Adipocyte (in vitro differentiated cells): ENCODE measurements at regions not wholly inside any gene's neighbourhood (a gene's known extent, or its start where the extent isn't known, plus 50 kb on each side); places are given as distances from the start of the nearest gene placed in this dataset.
"Not testable (repeated sequence)": the region's sequence is repeated elsewhere in the genome, so short reads cannot be mapped to it uniquely, and the experiment has no call there.

Experiments
- DNase-seq: peaks from one replicate; pipeline ENCODE4 v3.0.0-alpha.2; 2015; ENCODE audit warnings: low read depth
- H3K27me3 ChIP-seq: replicated peaks from 2 replicates; pipeline ENCODE4 v1.7.0; 2013; ENCODE audit warnings: mild to moderate bottlenecking, low read length, moderate library complexity; ENCODE audit not compliant: control insufficient read depth, insufficient read depth
- H3K36me3 ChIP-seq: 2 replicates; pipeline ENCODE4 v1.7.0; 2013; ENCODE audit warnings: low read length, mild to moderate bottlenecking, moderate library complexity; ENCODE audit not compliant: control insufficient read depth, insufficient read depth, severe bottlenecking
- H3K4me1 ChIP-seq: 2 replicates; pipeline ENCODE4 v1.7.0; 2013; ENCODE audit warnings: mild to moderate bottlenecking, low read length, moderate library complexity; ENCODE audit not compliant: control insufficient read depth, insufficient read depth
- H3K4me3 ChIP-seq: 2 replicates; pipeline ENCODE4 v1.7.0; 2013; ENCODE audit warnings: mild to moderate bottlenecking, low read length, moderate library complexity
- H3K9ac ChIP-seq: 2 replicates; pipeline ENCODE4 v1.7.0; 2013; ENCODE audit warnings: mild to moderate bottlenecking, low read length, moderate library complexity
- H3K9me3 ChIP-seq: 2 replicates; pipeline ENCODE4 v1.7.0; 2013; ENCODE audit warnings: mild to moderate bottlenecking, low read length, moderate library complexity; ENCODE audit not compliant: control insufficient read depth

GRCh38 chr4:9110700-9111099 is 59.5 kb upstream of the FAM90A26 start:
- H3K9me3 ChIP-seq, H3K9ac ChIP-seq, H3K4me3 ChIP-seq, H3K27me3 ChIP-seq, H3K36me3 ChIP-seq, H3K4me1 ChIP-seq, DNase-seq: not testable (repeated sequence)

GRCh38 chr4:9103148-9103524 is 67.1 kb upstream of the FAM90A26 start:
- not testable (repeated sequence) for H3K9ac ChIP-seq, H3K36me3 ChIP-seq, H3K9me3 ChIP-seq, DNase-seq, H3K4me1 ChIP-seq, H3K4me3 ChIP-seq, H3K27me3 ChIP-seq

DNA sequence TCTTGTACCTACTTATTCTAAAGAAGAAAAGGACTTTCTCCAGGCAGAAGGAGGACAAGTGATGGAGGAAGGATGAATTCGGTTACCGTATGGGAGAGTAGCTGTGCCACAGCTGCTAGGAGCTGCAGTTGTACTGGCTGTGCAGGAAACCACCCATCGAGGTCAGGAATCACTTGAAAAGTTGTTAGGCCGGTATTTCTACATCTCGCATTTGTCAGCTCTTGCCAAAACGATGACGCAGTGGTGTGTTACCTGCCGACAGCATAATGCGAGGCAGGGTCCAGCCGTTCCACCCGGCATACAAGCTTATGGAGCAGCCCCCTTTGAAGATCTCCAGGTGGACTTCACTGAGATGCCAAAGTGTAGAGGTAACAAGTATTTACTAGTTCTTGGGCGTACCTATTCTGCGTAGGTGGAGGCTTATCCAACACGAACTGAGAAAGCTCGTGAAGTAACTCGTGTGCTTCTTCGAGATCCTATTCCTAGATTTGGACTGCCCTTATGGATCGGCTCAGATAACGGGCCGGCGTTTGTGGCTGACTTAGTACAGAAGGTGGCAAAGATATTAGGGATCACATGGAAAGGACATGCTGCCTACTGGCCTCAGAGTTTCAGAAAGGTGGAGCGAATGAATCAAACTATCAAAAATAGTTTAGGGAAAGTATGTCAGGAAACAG is 67.6 kb upstream of the FAM90A26 start:
- H3K27me3 ChIP-seq, DNase-seq, H3K36me3 ChIP-seq, H3K4me3 ChIP-seq, H3K9ac ChIP-seq, H3K4me1 ChIP-seq, H3K9me3 ChIP-seq: not testable (repeated sequence)

DNA sequence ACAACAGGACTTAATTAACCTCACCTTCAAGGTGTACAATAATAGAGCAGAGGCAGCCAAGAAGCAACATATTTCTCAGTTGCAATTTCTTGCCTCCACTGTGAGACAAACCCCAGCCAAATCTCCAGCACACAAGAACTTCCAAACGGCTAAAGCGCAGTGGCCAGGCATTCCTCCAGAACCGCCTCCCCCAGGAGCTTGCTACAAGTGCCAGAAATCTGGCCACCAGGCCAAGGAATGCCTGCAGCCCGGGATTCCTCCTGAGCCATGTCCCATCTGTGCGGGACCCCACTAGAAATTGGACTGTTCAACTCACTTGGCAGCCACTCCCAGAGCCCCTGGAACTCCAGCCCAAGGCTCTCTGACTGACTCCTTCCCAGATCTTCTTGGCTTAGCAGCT is 73.9 kb upstream of the FAM90A26 start:
- not testable (repeated sequence) for H3K9me3 ChIP-seq, H3K27me3 ChIP-seq, DNase-seq, H3K36me3 ChIP-seq, H3K4me3 ChIP-seq, H3K4me1 ChIP-seq, H3K9ac ChIP-seq

GRCh38 chr4:9078796-9079195 is 91.4 kb upstream of the FAM90A26 start:
- H3K27me3 ChIP-seq, H3K9ac ChIP-seq, H3K9me3 ChIP-seq, DNase-seq, H3K4me1 ChIP-seq, H3K36me3 ChIP-seq, H3K4me3 ChIP-seq: not testable (repeated sequence)

DNA sequence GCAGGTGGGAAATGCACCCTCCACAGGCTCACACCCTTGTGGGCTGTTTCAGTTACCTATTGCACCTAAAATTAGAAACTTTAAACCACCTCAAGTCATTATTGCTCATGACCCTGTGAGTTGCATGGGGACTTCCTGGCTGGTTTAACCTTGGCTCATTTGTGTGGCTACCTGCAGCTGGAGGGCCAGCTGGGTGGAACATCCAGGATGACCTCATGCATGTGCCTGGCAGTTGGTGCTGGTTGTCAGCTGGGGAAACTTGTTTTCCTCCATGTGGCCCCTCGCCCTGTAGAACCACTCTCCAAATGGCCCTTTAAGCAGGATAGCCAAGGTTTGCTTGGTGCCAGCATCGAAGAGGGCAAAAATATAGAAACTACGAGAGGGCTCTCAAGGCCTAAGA is 93.2 kb upstream of the FAM90A26 start:
- DNase-seq, H3K36me3 ChIP-seq: not testable (repeated sequence)

GRCh38 chr4:9076486-9076885 is 93.7 kb upstream of the FAM90A26 start:
- not testable (repeated sequence) for H3K9ac ChIP-seq, H3K4me1 ChIP-seq, H3K9me3 ChIP-seq, H3K27me3 ChIP-seq, H3K4me3 ChIP-seq, H3K36me3 ChIP-seq, DNase-seq

More for the DNA sequence above, 93.2 kb upstream of the FAM90A26 start:
- not testable (repeated sequence) for H3K27me3 ChIP-seq, H3K9me3 ChIP-seq, H3K4me1 ChIP-seq, H3K9ac ChIP-seq, H3K4me3 ChIP-seq

- H3K4me3 ChIP-seq, H3K27me3 ChIP-seq, H3K36me3 ChIP-seq, H3K9me3 ChIP-seq, H3K9ac ChIP-seq, DNase-seq, H3K4me1 ChIP-seq: not testable (repeated sequence)
Measured at GRCh38 chr4:9073371-9073770, 96.8 kb upstream of the FAM90A26 start.

GRCh38 chr4:9072521-9073220 is 97.5 kb upstream of the FAM90A26 start:
- not testable (repeated sequence) for H3K4me3 ChIP-seq, H3K36me3 ChIP-seq, H3K9ac ChIP-seq, H3K27me3 ChIP-seq, H3K9me3 ChIP-seq, H3K4me1 ChIP-seq, DNase-seq

- not testable (repeated sequence) for DNase-seq, H3K4me3 ChIP-seq
Measured at GRCh38 chr4:9067923-9068322, 102.3 kb upstream of the FAM90A26 start.

DNA sequence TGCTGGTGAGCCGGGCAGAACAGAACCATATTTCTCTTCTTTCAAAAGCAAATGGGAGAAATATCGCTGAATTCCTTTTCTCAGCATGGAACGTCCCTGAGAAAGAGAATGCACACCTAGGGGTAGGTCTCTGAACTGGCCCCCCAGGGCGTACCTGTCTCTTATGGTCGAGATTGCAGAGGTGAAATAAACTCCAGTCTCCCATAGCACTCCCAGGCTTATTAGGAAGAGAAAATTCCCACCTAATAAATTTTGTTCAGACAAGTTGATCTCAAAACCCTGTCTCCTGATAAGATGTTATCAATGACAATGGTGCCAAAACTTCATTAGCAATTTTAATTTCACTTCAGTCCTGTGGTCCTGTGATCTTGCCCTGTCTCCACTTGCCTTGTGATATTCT is 106.6 kb upstream of the FAM90A26 start:
- not testable (repeated sequence) for H3K27me3 ChIP-seq, H3K9ac ChIP-seq, DNase-seq, H3K9me3 ChIP-seq, H3K4me1 ChIP-seq, H3K36me3 ChIP-seq, H3K4me3 ChIP-seq

More at GRCh38 chr4:9067923-9068322, 102.3 kb upstream of the FAM90A26 start:
- H3K4me1 ChIP-seq, H3K9me3 ChIP-seq, H3K36me3 ChIP-seq, H3K27me3 ChIP-seq, H3K9ac ChIP-seq: not testable (repeated sequence)

DNA sequence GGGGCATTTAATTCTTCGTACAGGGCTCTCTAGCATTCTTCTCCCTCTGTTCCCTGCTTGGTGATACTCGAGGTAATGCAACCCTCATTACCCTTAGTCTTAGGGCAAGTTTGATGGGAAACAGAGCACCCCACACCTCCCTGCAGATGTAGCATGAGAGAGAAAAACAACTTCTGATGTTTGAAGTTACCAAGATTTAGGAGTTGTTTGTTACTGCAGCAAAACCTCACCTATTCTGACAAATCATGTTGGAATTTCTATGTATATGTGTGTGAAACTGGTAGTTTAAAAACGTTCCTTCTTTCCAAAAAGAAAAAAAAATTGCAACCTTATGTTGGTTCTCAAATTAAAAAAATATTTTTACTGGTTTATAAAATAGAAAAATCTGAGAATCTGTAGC is 145.3 kb upstream of the FAM90A26 start:
- H3K4me3 ChIP-seq, H3K36me3 ChIP-seq, DNase-seq, H3K9me3 ChIP-seq, H3K9ac ChIP-seq, H3K4me1 ChIP-seq, H3K27me3 ChIP-seq: not testable (repeated sequence)
